WTC11 (cell line): ENCODE measurements at regions not wholly inside any gene's neighbourhood (a gene's known extent, or its start where the extent isn't known, plus 50 kb on each side); places are given as distances from the start of the nearest gene placed in this dataset.

Experiments
- ATAC-seq: fragments of 200-7000 bp; cut with Tn5 transposase; 2 replicates; pipeline ENCODE4 v1.10.0; 2021; ENCODE audit warnings: mild to moderate bottlenecking, moderate library complexity
- CTCF ChIA-PET: fragments of 300-600 bp; sonication (Branson Sonifier 250); formaldehyde crosslinking; loops from one replicate; lab custom pipeline; 2021; ENCODE audit warnings: antibody characterized with exemption; lab: Charles Lee
- POLR2A ChIA-PET: fragments of 350-600 bp; sonication (Branson Sonifier 250); formaldehyde crosslinking; loops from one replicate; lab custom pipeline; 2021; ENCODE audit warnings: antibody characterized with exemption; lab: Charles Lee
- DNase-seq: peaks from one replicate; pipeline ENCODE4 v3.0.0; 2021; ENCODE audit warnings: low spot score
- H3K27ac Mint-ChIP-seq: 2 replicates; pipeline ENCODE4 v1.8.0; 2021; ENCODE audit warnings: mixed read lengths
- H3K27me3 Mint-ChIP-seq: 2 replicates; pipeline ENCODE4 v1.8.0; 2021; ENCODE audit warnings: low read depth, mild to moderate bottlenecking, moderate library complexity, mixed read lengths
- H3K36me3 Mint-ChIP-seq: 2 replicates; pipeline ENCODE4 v1.8.0; 2021; ENCODE audit warnings: mixed read lengths
- H3K4me1 Mint-ChIP-seq: 2 replicates; pipeline ENCODE4 v1.8.0; 2022; ENCODE audit warnings: mixed read lengths
- H3K4me3 Mint-ChIP-seq: 2 replicates; pipeline ENCODE4 v1.8.0; 2021; ENCODE audit warnings: mild to moderate bottlenecking, moderate library complexity, mixed read lengths
- H3K9me3 Mint-ChIP-seq: 2 replicates; pipeline ENCODE4 v1.8.0; 2021; ENCODE audit warnings: mixed read lengths
- ARID4B ChIP-seq: sonication (generic); formaldehyde crosslinking; IDR thresholded peaks from 2 replicates; pipeline ENCODE4 v1.8.0; 2023; ENCODE audit warnings: missing genetic modification reagents, mild to moderate bottlenecking, borderline replicate concordance
- CDX4 ChIP-seq: fragments of 250-450 bp; sonication (Bioruptor Pico); IDR thresholded peaks from 2 replicates; pipeline ENCODE4 v1.9.0; 2021; ENCODE audit warnings: moderate library complexity, mild to moderate bottlenecking, inconsistent platforms, borderline replicate concordance
- CREB1 ChIP-seq: sonication (generic); formaldehyde crosslinking; IDR thresholded peaks from 2 replicates; pipeline ENCODE4 v1.8.0; 2023; ENCODE audit warnings: mild to moderate bottlenecking, missing genetic modification reagents
- EMX1 ChIP-seq: fragments of 250-450 bp; sonication (Bioruptor Pico); IDR thresholded peaks from 2 replicates; pipeline ENCODE4 v1.8.0; 2021; ENCODE audit warnings: mild to moderate bottlenecking
- FOXP1 ChIP-seq: sonication (generic); formaldehyde crosslinking; IDR thresholded peaks from 2 replicates; pipeline ENCODE4 v1.8.0; 2022; ENCODE audit warnings: missing genetic modification reagents, mild to moderate bottlenecking, moderate library complexity, borderline replicate concordance
- GABPB1 ChIP-seq: sonication (generic); formaldehyde crosslinking; IDR thresholded peaks from 2 replicates; pipeline ENCODE4 v1.8.1; 2023; ENCODE audit warnings: mild to moderate bottlenecking, missing genetic modification reagents
- IRF1 ChIP-seq: sonication (generic); formaldehyde crosslinking; IDR thresholded peaks from 2 replicates; pipeline ENCODE4 v1.8.0; 2023; ENCODE audit warnings: missing genetic modification reagents
- NFYB ChIP-seq: sonication (generic); formaldehyde crosslinking; conservative IDR thresholded peaks from 2 replicates; pipeline ENCODE4 v1.8.0; 2022; ENCODE audit warnings: low read depth, missing genetic modification reagents
- PRRX2 ChIP-seq: fragments of 250-450 bp; sonication (Bioruptor Pico); IDR thresholded peaks from 2 replicates; pipeline ENCODE4 v1.8.0; 2021; ENCODE audit warnings: mild to moderate bottlenecking
- USF1 ChIP-seq: sonication (generic); formaldehyde crosslinking; IDR thresholded peaks from 2 replicates; pipeline ENCODE4 v1.8.0; 2022; ENCODE audit warnings: mild to moderate bottlenecking, missing genetic modification reagents
- ZBTB21 ChIP-seq: sonication (generic); formaldehyde crosslinking; IDR thresholded peaks from 2 replicates; pipeline ENCODE4 v1.8.1; 2023; ENCODE audit warnings: mild to moderate bottlenecking, missing genetic modification reagents, borderline replicate concordance
- ZBTB43 ChIP-seq: sonication (generic); formaldehyde crosslinking; IDR thresholded peaks from 2 replicates; pipeline ENCODE4 v1.8.1; 2023; ENCODE audit warnings: mild to moderate bottlenecking, missing genetic modification reagents
- ZNF121 ChIP-seq: sonication (generic); formaldehyde crosslinking; IDR thresholded peaks from 2 replicates; pipeline ENCODE4 v1.8.0; 2023; ENCODE audit warnings: missing genetic modification reagents
- ZNF232 ChIP-seq: sonication (generic); formaldehyde crosslinking; IDR thresholded peaks from 2 replicates; pipeline ENCODE4 v1.8.0; 2022; ENCODE audit warnings: mild to moderate bottlenecking, missing genetic modification reagents
- ZNF281 ChIP-seq: sonication (generic); formaldehyde crosslinking; IDR thresholded peaks from 2 replicates; pipeline ENCODE4 v1.8.0; 2023; ENCODE audit warnings: mild to moderate bottlenecking, missing genetic modification reagents
- ZNF512 ChIP-seq: sonication (generic); formaldehyde crosslinking; IDR thresholded peaks from 2 replicates; pipeline ENCODE4 v1.8.1; 2022; ENCODE audit warnings: missing genetic modification reagents, borderline replicate concordance
- ZNF671 ChIP-seq: fragments of 250-450 bp; sonication (Bioruptor Pico); IDR thresholded peaks from 2 replicates; pipeline ENCODE4 v1.8.0; 2021; ENCODE audit warnings: mild to moderate bottlenecking

GRCh38 chr19:20351244-20351643, 184.2 kb downstream of the ZNF486 start:
- no peak overlapping the region for H3K4me3 Mint-ChIP-seq
- H3K9me3 Mint-ChIP-seq = no peaks in the 10 kb centered on the region
- ATAC-seq = no peak
- H3K27ac Mint-ChIP-seq = no peak overlapping the region
- POLR2A ChIA-PET = interaction anchor here (1.2 kb wide), 1 partner anchor 530 kb away, joined by 3 read pairs; the partner anchor contains the start of gene ZNF506
- CTCF ChIA-PET = interaction anchor here (0.6 to 2.2 kb wide), 3 partner anchors 9 to 367 kb away, joined by 3 to 13 read pairs (median 4); no protein-coding TSS in a partner anchor
- no peaks in the 10 kb centered on the region for H3K36me3 Mint-ChIP-seq
- H3K27me3 Mint-ChIP-seq = no peaks in the 10 kb centered on the region
- no peak for DNase-seq
- H3K4me1 Mint-ChIP-seq = peaks cover 13% of the 10 kb centered on the region
- no peak for TF ChIP-seq GABPB1
- TF ChIP-seq ZNF232 (CRISPR knock-in tag) = no peak
- no peak for TF ChIP-seq ZNF671 (CRISPR knock-in tag)
- TF ChIP-seq ZBTB21 (CRISPR knock-in tag) = no peak
- no peak for TF ChIP-seq IRF1 (CRISPR knock-in tag)
- no peak for TF ChIP-seq CREB1 (CRISPR knock-in tag)
- TF ChIP-seq CDX4 (CRISPR knock-in tag) = no peak
- no peak for TF ChIP-seq NFYB
- TF ChIP-seq EMX1 = no peak
- TF ChIP-seq FOXP1 (CRISPR knock-in tag) = no peak
- TF ChIP-seq ARID4B (CRISPR knock-in tag) = no peak
- TF ChIP-seq ZNF512 (CRISPR knock-in tag) = no peak
- no peak for TF ChIP-seq PRRX2 (CRISPR knock-in tag)
- TF ChIP-seq ZBTB43 (CRISPR knock-in tag) = no peak
- TF ChIP-seq ZNF281 = no peak
- TF ChIP-seq ZNF121 (CRISPR knock-in tag) = no peak
- no peak for TF ChIP-seq USF1 (CRISPR knock-in tag)
- TF ChIP-seq, all 79 proteins: peak for 0
